Esophagus muscularis mucosa (tissue), 4 donors: ENCODE measurements at regions not wholly inside any gene's neighbourhood (a gene's known extent, or its start where the extent isn't known, plus 50 kb on each side); places are given as distances from the start of the nearest gene placed in this dataset.

Experiments
- DNase-seq: peaks from one replicate; pipeline ENCODE4 v3.0.0-alpha.2; 2017; ENCODE audit errors: extremely low spot score
- H3K27ac ChIP-seq, 4 donors: fragments of 200-600 bp; sonication (generic); replicated peaks in 1 of 4; 1 replicate in 3 of 4; 2 replicates in 1 of 4; pipeline ENCODE4 v1.5.1; 2016 to 2019; ENCODE audit warnings: mild to moderate bottlenecking in 1 of 4
- H3K27me3 ChIP-seq, 4 donors: fragments of 200-600 bp; sonication (generic); one replicate each; pipeline versions ENCODE4 v1.5.1 to v1.6.0; 2016 to 2019
- H3K36me3 ChIP-seq, 4 donors: fragments of 200-600 bp; sonication (generic); one replicate each; pipeline ENCODE4 v1.5.1; 2016 to 2019
- H3K4me1 ChIP-seq, 4 donors: fragments of 200-600 bp; sonication (generic); one replicate each; pipeline ENCODE4 v1.5.1; 2016 to 2019
- H3K4me3 ChIP-seq, 4 donors: fragments of 200-600 bp; sonication (generic); 1 replicate in 2 of 4; 2 replicates in 2 of 4; pipeline ENCODE4 v1.5.1; 2016 to 2019; ENCODE audit warnings: mild to moderate bottlenecking in 4 of 4, moderate library complexity in 1 of 4
- H3K9me3 ChIP-seq, 4 donors: fragments of 200-600 bp; sonication (generic); 1 replicate in 3 of 4; 2 replicates in 1 of 4; pipeline ENCODE4 v1.5.1; 2016 to 2019
- CTCF ChIP-seq, 3 experiments: fragments of 200-600 bp in 2 of 3; fragments of 450-650 bp in 1 of 3; sonication (generic) in 2 of 3; IDR thresholded peaks; one replicate each; pipeline ENCODE4 v1.5.1; 2017 to 2019; ENCODE audit warnings: antibody characterized with exemption in 3 of 3, mild to moderate bottlenecking in 2 of 3, moderate library complexity in 1 of 3
- EP300 ChIP-seq: sonication (generic); formaldehyde crosslinking; IDR thresholded peaks from one replicate; pipeline ENCODE4 v1.6.1; 2017; ENCODE audit warnings: antibody characterized with exemption
- POLR2A ChIP-seq: fragments of 450-650 bp; IDR thresholded peaks from one replicate; pipeline ENCODE4 v1.6.1; 2017; ENCODE audit warnings: antibody characterized with exemption, moderate library complexity, mild to moderate bottlenecking, low read depth
- POLR2AphosphoS5 ChIP-seq, 2 donors: sonication (generic); formaldehyde crosslinking; IDR thresholded peaks; one replicate each; pipeline ENCODE4 v1.6.1; 2017; ENCODE audit warnings: antibody characterized with exemption in 2 of 2
- WGBS: methylation state at CpG from one replicate; pipeline ENCODE4 v1.1.5; 2018; 5-methylcytosine and 5-hydroxymethylcytosine counted together
- intact Hi-C: fragments of 100-400 bp; cut with DNase I; formaldehyde crosslinking; loops from one replicate; pipeline ENCODE4 v1.15.1; 2023

GRCh38 chr14:49497267-49497666 is 88.9 kb downstream of the RPS29 start:
- Histone ChIP-seq H3K27ac (no peak overlapping the region), H3K36me3 (no peaks in the 10 kb centered on the region), H3K9me3 (no peaks in the 10 kb centered on the region), H3K27me3 (peaks cover 0 to 11% (median 0%) of the 10 kb centered on the region in 4 donors), H3K4me3 (no peak overlapping the region), H3K4me1 (no peaks in the 10 kb centered on the region)
- no peak for DNase-seq
- WGBS = 89% methylated on average over 7 of the region's 7 CpGs
- intact Hi-C loops = no loop called here
- TF ChIP-seq POLR2AphosphoS5 (IDR thresholded peaks at IDR 0.05) (no peak), CTCF (IDR thresholded peaks at IDR 0.05) (no peak), POLR2A (no peak), EP300 (no peak)

DNA sequence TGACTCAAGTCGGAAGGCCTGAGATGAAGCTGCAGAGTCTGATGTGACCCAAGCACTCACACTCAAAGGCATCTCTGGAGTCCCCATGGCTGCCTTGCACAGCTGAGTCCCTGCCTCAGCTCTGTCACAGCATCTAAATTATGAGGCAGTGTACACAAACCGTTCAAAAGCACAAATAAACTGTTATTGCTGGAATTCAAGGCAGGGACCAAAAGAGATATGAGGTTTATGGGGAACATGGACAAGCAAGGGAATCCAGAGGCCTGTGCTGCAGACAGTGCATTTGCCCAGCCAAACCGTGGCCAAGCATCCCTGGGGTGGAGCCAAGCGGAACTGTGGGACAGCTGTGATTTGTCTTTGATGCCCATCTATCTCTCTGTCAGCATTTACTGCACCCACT is 91.3 kb downstream of the RPS29 start:
- H3K27ac ChIP-seq = no peak overlapping the region
- H3K36me3 ChIP-seq = no peaks in the 10 kb centered on the region
- no peak for DNase-seq
- intact Hi-C loops = no loop called here
- no peak overlapping the region for H3K4me3 ChIP-seq
- H3K4me1 ChIP-seq = no peaks in the 10 kb centered on the region
- TF ChIP-seq EP300 = no peak
- no peak for TF ChIP-seq POLR2A
- TF ChIP-seq POLR2AphosphoS5 (IDR thresholded peaks at IDR 0.05) = no peak
- no peak for TF ChIP-seq CTCF (IDR thresholded peaks at IDR 0.05)
- WGBS = 68% methylated on average over 4 of the region's 4 CpGs
- peaks cover 0 to 5% (median 0%) of the 10 kb centered on the region in 4 donors for H3K27me3 ChIP-seq
- no peaks in the 10 kb centered on the region for H3K9me3 ChIP-seq

- TF ChIP-seq EP300 (no peak), CTCF (IDR thresholded peaks at IDR 0.05) (no peak), POLR2AphosphoS5 (IDR thresholded peaks at IDR 0.05) (no peak), POLR2A (no peak)
- no peak for DNase-seq
- no peaks in the 10 kb centered on the region for H3K4me1 ChIP-seq
- no peaks in the 10 kb centered on the region for H3K9me3 ChIP-seq
- no peak overlapping the region for H3K4me3 ChIP-seq
- no peak overlapping the region for H3K27ac ChIP-seq
- H3K36me3 ChIP-seq = no peaks in the 10 kb centered on the region
- intact Hi-C loops = no loop called here
- H3K27me3 ChIP-seq = peaks cover 0 to 1% (median 0%) of the 10 kb centered on the region in 4 donors
- 69% methylated on average over 3 of the region's 3 CpGs for WGBS
These were observed 92.6 kb downstream of the RPS29 start for GRCh38 chr14:49493557-49493956.

DNA sequence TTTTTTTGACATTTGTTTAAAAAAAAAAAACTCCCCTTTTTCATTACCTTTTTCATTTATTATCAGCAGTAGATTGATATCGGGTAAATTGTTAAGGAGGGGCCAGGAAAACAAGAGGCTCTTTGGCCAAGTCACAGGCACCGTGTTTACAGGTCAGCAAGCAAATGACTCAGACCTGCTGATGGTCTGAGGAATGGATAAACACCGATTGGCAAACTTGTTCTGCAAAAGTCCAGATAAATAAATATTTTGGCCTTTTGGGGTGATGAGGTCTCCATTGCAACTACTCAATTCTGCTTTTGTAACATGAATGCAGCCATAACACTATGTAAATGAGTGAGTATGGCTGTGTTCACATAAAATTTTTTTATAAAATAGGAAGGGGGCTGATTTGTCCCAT is 94.0 kb downstream of the RPS29 start:
- intact Hi-C loops = no loop called here
- no peak overlapping the region for H3K27ac ChIP-seq
- no peak overlapping the region for H3K4me3 ChIP-seq
- no peaks in the 10 kb centered on the region for H3K27me3 ChIP-seq
- TF ChIP-seq CTCF (IDR thresholded peaks at IDR 0.05) = no peak
- no peak for TF ChIP-seq POLR2AphosphoS5 (IDR thresholded peaks at IDR 0.05)
- no peak for TF ChIP-seq EP300
- no peak for TF ChIP-seq POLR2A
- H3K9me3 ChIP-seq = no peaks in the 10 kb centered on the region
- H3K4me1 ChIP-seq = no peaks in the 10 kb centered on the region
- WGBS = 56% methylated on average over 3 of the region's 3 CpGs
- no peaks in the 10 kb centered on the region for H3K36me3 ChIP-seq
- no peak for DNase-seq

- no peaks in the 10 kb centered on the region for H3K4me1 ChIP-seq
- H3K27me3 ChIP-seq = no peaks in the 10 kb centered on the region
- TF ChIP-seq POLR2AphosphoS5 (IDR thresholded peaks at IDR 0.05) (no peak), EP300 (no peak)
- H3K36me3 ChIP-seq = no peaks in the 10 kb centered on the region
- H3K27ac ChIP-seq = no peak overlapping the region
- H3K4me3 ChIP-seq = no peak overlapping the region
- intact Hi-C loops = no loop called here
- DNase-seq = no peak
- H3K9me3 ChIP-seq = no peaks in the 10 kb centered on the region
These were observed 96.8 kb downstream of the RPS29 start for GRCh38 chr14:49489341-49489740.
